Ovary (tissue), 7 donors: ENCODE measurements at regions not wholly inside any gene's neighbourhood (a gene's known extent, or its start where the extent isn't known, plus 50 kb on each side); places are given as distances from the start of the nearest gene placed in this dataset.

ENCODE experiments used
- DNase-seq, 5 donors: peaks; one replicate each; pipeline ENCODE4 v3.0.0-alpha.2; 2019 to 2020
- H3K27ac ChIP-seq, 2 donors: fragments of 200-600 bp; one replicate each; pipeline versions ENCODE4 v1.5.1 to v1.8.0; 2019 to 2022
- H3K27me3 ChIP-seq: fragments of 200-600 bp; one replicate; pipeline ENCODE4 v1.8.0; 2022
- H3K36me3 ChIP-seq: fragments of 200-600 bp; sonication (generic); one replicate; pipeline ENCODE4 v1.5.1; 2019
- H3K4me1 ChIP-seq: one replicate; pipeline ENCODE4 v1.8.1; 2013; ENCODE audit warnings: mild to moderate bottlenecking, moderate library complexity; ENCODE audit not compliant: insufficient read depth
- H3K4me3 ChIP-seq: fragments of 200-600 bp; sonication (generic); one replicate; pipeline ENCODE4 v1.5.1; 2017
- H3K9me3 ChIP-seq, 2 donors: fragments of 200-600 bp in 1 of 2; sonication (generic) in 1 of 2; one replicate each; pipeline versions ENCODE4 v1.5.1 to v1.8.1; 2013 to 2019; ENCODE audit warnings: mild to moderate bottlenecking in 1 of 2, moderate library complexity in 1 of 2
- CTCF ChIP-seq, 3 donors: fragments of 450-650 bp in 2 of 3; fragments of 200-600 bp in 1 of 3; IDR thresholded peaks; one replicate each; pipeline versions ENCODE4 v1.5.1 to v1.8.0; 2016 to 2022; ENCODE audit warnings: antibody characterized with exemption in 3 of 3, mild to moderate bottlenecking in 1 of 3
- EP300 ChIP-seq: sonication (generic); formaldehyde crosslinking; IDR thresholded peaks from one replicate; pipeline ENCODE4 v1.6.1; 2017; ENCODE audit warnings: antibody characterized with exemption
- POLR2A ChIP-seq: fragments of 450-650 bp; IDR thresholded peaks from one replicate; pipeline ENCODE4 v1.6.1; 2017; ENCODE audit warnings: antibody characterized with exemption, mild to moderate bottlenecking, moderate library complexity
- WGBS, 3 donors: extraction: QIAGEN DNeasy Blood & Tissue Kit in 1 of 3; methylation state at CpG; one replicate each; pipeline versions ENCODE4 v1.1.5 to v1.1.7; 2013 to 2017; 5-methylcytosine and 5-hydroxymethylcytosine counted together
- intact Hi-C, 4 donors: fragments of 100-400 bp; cut with DNase I; formaldehyde crosslinking; loops; one replicate each; pipeline versions ENCODE4 v1.11.0 to v1.15.1; 2022 to 2023
- donor health status: DM: no; HTN: no; CAD: no; lungs with moderate emphysema.
- donor health status: DM: no; HTN: no; CAD: no.
- donor health status: Bipolar disorder and iron deficiency.
- donor health status: DM: no; HTN: no; CAD: no.
- donor health status: DM: yes; HTN: yes; CAD: no.

DNA sequence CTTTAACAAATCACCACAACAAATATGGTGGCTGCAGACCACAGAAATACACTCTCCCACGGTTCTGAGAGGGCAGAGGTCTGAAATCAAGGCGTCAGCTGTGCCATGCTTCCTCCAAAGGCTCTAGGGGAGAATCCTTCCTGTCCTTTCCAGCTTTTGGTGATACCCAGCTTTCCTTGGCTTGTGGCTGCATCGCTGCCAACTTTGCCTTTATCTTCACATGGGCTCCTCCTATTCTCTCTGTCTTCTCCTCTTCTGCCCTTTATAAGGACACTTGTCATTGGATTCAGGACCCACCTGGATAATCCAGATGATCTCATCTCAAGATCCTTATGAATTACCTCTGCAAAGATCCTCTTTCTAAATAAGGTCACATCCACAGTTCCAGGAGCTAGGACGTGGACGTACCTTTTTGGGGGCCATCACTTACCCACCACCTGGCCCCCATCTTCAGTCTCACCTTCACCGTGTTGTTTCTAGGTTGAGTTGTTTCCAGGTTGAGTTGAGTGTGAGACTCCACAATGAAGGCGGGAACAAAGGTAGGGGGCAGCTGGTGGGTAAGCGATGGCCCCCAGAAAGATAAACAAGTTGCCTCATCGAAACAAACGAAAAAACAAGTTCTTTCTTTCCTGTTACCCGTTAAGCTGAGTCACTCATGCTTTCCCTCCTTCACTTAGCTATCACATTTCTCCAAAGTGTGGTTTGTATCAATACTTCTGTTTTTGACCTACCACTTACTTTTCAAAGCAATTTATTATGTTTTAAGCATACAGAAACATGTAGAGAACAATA is 68.9 kb upstream of the SLC22A16 start:
- no peaks in the 10 kb centered on the region for H3K9me3 ChIP-seq
- DNase-seq: no peak
- WGBS, 3 donors: 87 to 89% (median 88%) methylated on average over 11 of the region's 11 CpGs
- intact Hi-C loops: no loop called here
- TF ChIP-seq EP300: no peak
- no peak for TF ChIP-seq CTCF (IDR thresholded peaks at IDR 0.05)
- no peak for TF ChIP-seq POLR2A
- peaks cover 3% of the 10 kb centered on the region for H3K4me1 ChIP-seq
- peak overlapping the region in 1 of 2 donors; percentile 36 for H3K27ac ChIP-seq
- no peak overlapping the region for H3K4me3 ChIP-seq
- no peaks in the 10 kb centered on the region for H3K27me3 ChIP-seq
- no peaks in the 10 kb centered on the region for H3K36me3 ChIP-seq

GRCh38 chr6:110544472-110544871 is 68.1 kb upstream of the SLC22A16 start:
- H3K27me3 ChIP-seq: no peaks in the 10 kb centered on the region
- no peaks in the 10 kb centered on the region for H3K36me3 ChIP-seq
- no peak overlapping the region for H3K4me3 ChIP-seq
- peak overlapping the region in 1 of 2 donors; percentile 36 for H3K27ac ChIP-seq
- intact Hi-C loops: no loop called here
- 52 to 72% (median 57%) methylated on average over 5 of the region's 5 CpGs for WGBS, 3 donors
- DNase-seq: no peak
- TF ChIP-seq EP300: no peak
- no peak for TF ChIP-seq POLR2A
- TF ChIP-seq CTCF (IDR thresholded peaks at IDR 0.05): no peak
- H3K9me3 ChIP-seq: no peaks in the 10 kb centered on the region
- peaks cover 3% of the 10 kb centered on the region for H3K4me1 ChIP-seq

GRCh38 chr6:110543106-110543505 is 66.7 kb upstream of the SLC22A16 start:
- no peak overlapping the region for H3K27ac ChIP-seq
- intact Hi-C loops: no loop called here
- no peaks in the 10 kb centered on the region for H3K27me3 ChIP-seq
- 79 to 86% (median 81%) methylated on average over 5 of the region's 5 CpGs for WGBS, 3 donors
- peaks cover 3% of the 10 kb centered on the region for H3K4me1 ChIP-seq
- no peaks in the 10 kb centered on the region for H3K9me3 ChIP-seq
- H3K36me3 ChIP-seq: no peaks in the 10 kb centered on the region
- no peak overlapping the region for H3K4me3 ChIP-seq
- DNase-seq: no peak
- no peak for TF ChIP-seq EP300
- no peak for TF ChIP-seq POLR2A
- TF ChIP-seq CTCF (IDR thresholded peaks at IDR 0.05): no peak

- no peaks in the 10 kb centered on the region for H3K27me3 ChIP-seq
- WGBS, 3 donors: 80 to 83% (median 82%) methylated on average over 11 of the region's 11 CpGs
- peaks cover 3% of the 10 kb centered on the region for H3K4me1 ChIP-seq
- no peak overlapping the region for H3K27ac ChIP-seq
- TF ChIP-seq EP300 (no peak), CTCF (IDR thresholded peaks at IDR 0.05) (no peak), POLR2A (no peak)
- no peaks in the 10 kb centered on the region for H3K9me3 ChIP-seq
- no peaks in the 10 kb centered on the region for H3K36me3 ChIP-seq
- no peak overlapping the region for H3K4me3 ChIP-seq
- intact Hi-C loops: no loop called here
- DNase-seq: no peak
These were observed 66.1 kb upstream of the SLC22A16 start for GRCh38 chr6:110542311-110543024.
